H1 (cell line): ENCODE measurements at regions not wholly inside any gene's neighbourhood (a gene's known extent, or its start where the extent isn't known, plus 50 kb on each side); places are given as distances from the start of the nearest gene placed in this dataset.

ENCODE experiments used
- CTBP2 ChIP-seq: IDR thresholded peaks from 2 replicates; pipeline ENCODE4 v1.7.0; 2011; ENCODE audit warnings: borderline replicate concordance, mild to moderate bottlenecking, moderate library complexity, mixed read lengths, low read length; ENCODE audit not compliant: insufficient read depth, insufficient read length
- NRF1 ChIP-seq: IDR thresholded peaks from 2 replicates; pipeline ENCODE4 v1.6.1; 2011; ENCODE audit warnings: mild to moderate bottlenecking, low read depth, low read length, improper control_type of control experiment
- PHF8 ChIP-seq: fragments of 200-600 bp; sonication (generic); conservative IDR thresholded peaks from 2 replicates; pipeline ENCODE4 v1.7.1; 2012; ENCODE audit warnings: low read depth, mild to moderate bottlenecking, inconsistent platforms, low read length, moderate library complexity
- RNF2 ChIP-seq: fragments of 200-900, 300-1000 bp; sonication (generic); IDR thresholded peaks from 2 replicates; pipeline ENCODE4 v1.7.1; 2016; ENCODE audit warnings: borderline replicate concordance, low read depth, mild to moderate bottlenecking, antibody characterized with exemption, low read length; ENCODE audit not compliant: poor library complexity, severe bottlenecking; ENCODE audit errors: missing control alignments
- TF ChIP-seq, protein P1 (sequence below): fragments of 300-600 bp; sonication (generic); IDR thresholded peaks from 2 replicates; pipeline ENCODE4 v1.7.1; 2012; ENCODE audit warnings: low read length, moderate library complexity, mild to moderate bottlenecking, inconsistent platforms; ENCODE audit not compliant: insufficient replicate concordance

GRCh38 chr6:113170454-113170853 lies 686.7 kb upstream of the MARCKS start (continued):
- TF ChIP-seq, protein P1, sequence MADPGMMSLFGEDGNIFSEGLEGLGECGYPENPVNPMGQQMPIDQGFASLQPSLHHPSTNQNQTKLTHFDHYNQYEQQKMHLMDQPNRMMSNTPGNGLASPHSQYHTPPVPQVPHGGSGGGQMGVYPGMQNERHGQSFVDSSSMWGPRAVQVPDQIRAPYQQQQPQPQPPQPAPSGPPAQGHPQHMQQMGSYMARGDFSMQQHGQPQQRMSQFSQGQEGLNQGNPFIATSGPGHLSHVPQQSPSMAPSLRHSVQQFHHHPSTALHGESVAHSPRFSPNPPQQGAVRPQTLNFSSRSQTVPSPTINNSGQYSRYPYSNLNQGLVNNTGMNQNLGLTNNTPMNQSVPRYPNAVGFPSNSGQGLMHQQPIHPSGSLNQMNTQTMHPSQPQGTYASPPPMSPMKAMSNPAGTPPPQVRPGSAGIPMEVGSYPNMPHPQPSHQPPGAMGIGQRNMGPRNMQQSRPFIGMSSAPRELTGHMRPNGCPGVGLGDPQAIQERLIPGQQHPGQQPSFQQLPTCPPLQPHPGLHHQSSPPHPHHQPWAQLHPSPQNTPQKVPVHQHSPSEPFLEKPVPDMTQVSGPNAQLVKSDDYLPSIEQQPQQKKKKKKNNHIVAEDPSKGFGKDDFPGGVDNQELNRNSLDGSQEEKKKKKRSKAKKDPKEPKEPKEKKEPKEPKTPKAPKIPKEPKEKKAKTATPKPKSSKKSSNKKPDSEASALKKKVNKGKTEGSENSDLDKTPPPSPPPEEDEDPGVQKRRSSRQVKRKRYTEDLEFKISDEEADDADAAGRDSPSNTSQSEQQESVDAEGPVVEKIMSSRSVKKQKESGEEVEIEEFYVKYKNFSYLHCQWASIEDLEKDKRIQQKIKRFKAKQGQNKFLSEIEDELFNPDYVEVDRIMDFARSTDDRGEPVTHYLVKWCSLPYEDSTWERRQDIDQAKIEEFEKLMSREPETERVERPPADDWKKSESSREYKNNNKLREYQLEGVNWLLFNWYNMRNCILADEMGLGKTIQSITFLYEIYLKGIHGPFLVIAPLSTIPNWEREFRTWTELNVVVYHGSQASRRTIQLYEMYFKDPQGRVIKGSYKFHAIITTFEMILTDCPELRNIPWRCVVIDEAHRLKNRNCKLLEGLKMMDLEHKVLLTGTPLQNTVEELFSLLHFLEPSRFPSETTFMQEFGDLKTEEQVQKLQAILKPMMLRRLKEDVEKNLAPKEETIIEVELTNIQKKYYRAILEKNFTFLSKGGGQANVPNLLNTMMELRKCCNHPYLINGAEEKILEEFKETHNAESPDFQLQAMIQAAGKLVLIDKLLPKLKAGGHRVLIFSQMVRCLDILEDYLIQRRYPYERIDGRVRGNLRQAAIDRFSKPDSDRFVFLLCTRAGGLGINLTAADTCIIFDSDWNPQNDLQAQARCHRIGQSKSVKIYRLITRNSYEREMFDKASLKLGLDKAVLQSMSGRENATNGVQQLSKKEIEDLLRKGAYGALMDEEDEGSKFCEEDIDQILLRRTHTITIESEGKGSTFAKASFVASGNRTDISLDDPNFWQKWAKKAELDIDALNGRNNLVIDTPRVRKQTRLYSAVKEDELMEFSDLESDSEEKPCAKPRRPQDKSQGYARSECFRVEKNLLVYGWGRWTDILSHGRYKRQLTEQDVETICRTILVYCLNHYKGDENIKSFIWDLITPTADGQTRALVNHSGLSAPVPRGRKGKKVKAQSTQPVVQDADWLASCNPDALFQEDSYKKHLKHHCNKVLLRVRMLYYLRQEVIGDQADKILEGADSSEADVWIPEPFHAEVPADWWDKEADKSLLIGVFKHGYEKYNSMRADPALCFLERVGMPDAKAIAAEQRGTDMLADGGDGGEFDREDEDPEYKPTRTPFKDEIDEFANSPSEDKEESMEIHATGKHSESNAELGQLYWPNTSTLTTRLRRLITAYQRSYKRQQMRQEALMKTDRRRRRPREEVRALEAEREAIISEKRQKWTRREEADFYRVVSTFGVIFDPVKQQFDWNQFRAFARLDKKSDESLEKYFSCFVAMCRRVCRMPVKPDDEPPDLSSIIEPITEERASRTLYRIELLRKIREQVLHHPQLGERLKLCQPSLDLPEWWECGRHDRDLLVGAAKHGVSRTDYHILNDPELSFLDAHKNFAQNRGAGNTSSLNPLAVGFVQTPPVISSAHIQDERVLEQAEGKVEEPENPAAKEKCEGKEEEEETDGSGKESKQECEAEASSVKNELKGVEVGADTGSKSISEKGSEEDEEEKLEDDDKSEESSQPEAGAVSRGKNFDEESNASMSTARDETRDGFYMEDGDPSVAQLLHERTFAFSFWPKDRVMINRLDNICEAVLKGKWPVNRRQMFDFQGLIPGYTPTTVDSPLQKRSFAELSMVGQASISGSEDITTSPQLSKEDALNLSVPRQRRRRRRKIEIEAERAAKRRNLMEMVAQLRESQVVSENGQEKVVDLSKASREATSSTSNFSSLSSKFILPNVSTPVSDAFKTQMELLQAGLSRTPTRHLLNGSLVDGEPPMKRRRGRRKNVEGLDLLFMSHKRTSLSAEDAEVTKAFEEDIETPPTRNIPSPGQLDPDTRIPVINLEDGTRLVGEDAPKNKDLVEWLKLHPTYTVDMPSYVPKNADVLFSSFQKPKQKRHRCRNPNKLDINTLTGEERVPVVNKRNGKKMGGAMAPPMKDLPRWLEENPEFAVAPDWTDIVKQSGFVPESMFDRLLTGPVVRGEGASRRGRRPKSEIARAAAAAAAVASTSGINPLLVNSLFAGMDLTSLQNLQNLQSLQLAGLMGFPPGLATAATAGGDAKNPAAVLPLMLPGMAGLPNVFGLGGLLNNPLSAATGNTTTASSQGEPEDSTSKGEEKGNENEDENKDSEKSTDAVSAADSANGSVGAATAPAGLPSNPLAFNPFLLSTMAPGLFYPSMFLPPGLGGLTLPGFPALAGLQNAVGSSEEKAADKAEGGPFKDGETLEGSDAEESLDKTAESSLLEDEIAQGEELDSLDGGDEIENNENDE, result no peak
- TF ChIP-seq NRF1, result no peak
- TF ChIP-seq PHF8, result no peak
- TF ChIP-seq RNF2, result no peak
- TF ChIP-seq CTBP2, result no peak
